ENCODE measurements at regions not wholly inside any gene's neighbourhood (a gene's known extent, or its start where the extent isn't known, plus 50 kb on each side); places are given as distances from the start of the nearest gene placed in this dataset.

- no peak overlapping the region for H3K4me3 ChIP-seq (ENCODE audit: low read depth, low read length)
- DNase-seq (ENCODE audit: low read depth, low spot score) = peak; percentile 47
- H3K9me3 ChIP-seq (ENCODE audit: control insufficient read depth, insufficient read depth, low read length) = no peaks in the 10 kb centered on the region
- H3K27me3 ChIP-seq (ENCODE audit: control insufficient read depth, insufficient read depth, low read length) = no peaks in the 10 kb centered on the region
- ChIA-PET CTCF (no interaction called here), POLR2A (no interaction called here)
- TF ChIP-seq, protein P1, sequence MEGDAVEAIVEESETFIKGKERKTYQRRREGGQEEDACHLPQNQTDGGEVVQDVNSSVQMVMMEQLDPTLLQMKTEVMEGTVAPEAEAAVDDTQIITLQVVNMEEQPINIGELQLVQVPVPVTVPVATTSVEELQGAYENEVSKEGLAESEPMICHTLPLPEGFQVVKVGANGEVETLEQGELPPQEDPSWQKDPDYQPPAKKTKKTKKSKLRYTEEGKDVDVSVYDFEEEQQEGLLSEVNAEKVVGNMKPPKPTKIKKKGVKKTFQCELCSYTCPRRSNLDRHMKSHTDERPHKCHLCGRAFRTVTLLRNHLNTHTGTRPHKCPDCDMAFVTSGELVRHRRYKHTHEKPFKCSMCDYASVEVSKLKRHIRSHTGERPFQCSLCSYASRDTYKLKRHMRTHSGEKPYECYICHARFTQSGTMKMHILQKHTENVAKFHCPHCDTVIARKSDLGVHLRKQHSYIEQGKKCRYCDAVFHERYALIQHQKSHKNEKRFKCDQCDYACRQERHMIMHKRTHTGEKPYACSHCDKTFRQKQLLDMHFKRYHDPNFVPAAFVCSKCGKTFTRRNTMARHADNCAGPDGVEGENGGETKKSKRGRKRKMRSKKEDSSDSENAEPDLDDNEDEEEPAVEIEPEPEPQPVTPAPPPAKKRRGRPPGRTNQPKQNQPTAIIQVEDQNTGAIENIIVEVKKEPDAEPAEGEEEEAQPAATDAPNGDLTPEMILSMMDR (IDR thresholded peaks at IDR 0.05; ENCODE audit: low read depth, low read length) = no peak
- H3K27ac ChIP-seq (ENCODE audit: low read depth, low read length) = no peak overlapping the region
These were observed 274.3 kb downstream of the COL12A1 start for GRCh38 chr6:74931558-74931957.

- H3K27me3 ChIP-seq (ENCODE audit: control insufficient read depth, insufficient read depth, low read length) = no peaks in the 10 kb centered on the region
- H3K27ac ChIP-seq (ENCODE audit: low read depth, low read length) = no peak overlapping the region
- ChIA-PET POLR2A (no interaction called here), CTCF (no interaction called here)
- no peaks in the 10 kb centered on the region for H3K9me3 ChIP-seq (ENCODE audit: control insufficient read depth, insufficient read depth, low read length)
- TF ChIP-seq, protein P1 (IDR thresholded peaks at IDR 0.05; ENCODE audit: low read depth, low read length) = no peak
- H3K4me3 ChIP-seq (ENCODE audit: low read depth, low read length) = no peak overlapping the region
- DNase-seq (ENCODE audit: low read depth, low spot score) = no peak
These were observed 277.6 kb downstream of the COL12A1 start for GRCh38 chr6:74928203-74928602.

GRCh38 chr6:74927299-74927698, 278.6 kb downstream of the COL12A1 start:
- Histone ChIP-seq H3K27ac (ENCODE audit: low read depth, low read length) (no peak overlapping the region), H3K9me3 (ENCODE audit: control insufficient read depth, insufficient read depth, low read length) (no peaks in the 10 kb centered on the region), H3K27me3 (ENCODE audit: control insufficient read depth, insufficient read depth, low read length) (no peaks in the 10 kb centered on the region), H3K4me3 (ENCODE audit: low read depth, low read length) (no peak overlapping the region)
- POLR2A ChIA-PET = no interaction called here
- CTCF ChIA-PET = no interaction called here
- no peak for DNase-seq (ENCODE audit: low read depth, low spot score)
- TF ChIP-seq, protein P1 (IDR thresholded peaks at IDR 0.05; ENCODE audit: low read depth, low read length) = no peak

- Histone ChIP-seq H3K27ac (ENCODE audit: low read depth, low read length) (no peak overlapping the region), H3K9me3 (ENCODE audit: control insufficient read depth, insufficient read depth, low read length) (no peaks in the 10 kb centered on the region), H3K4me3 (ENCODE audit: low read depth, low read length) (no peak overlapping the region), H3K27me3 (ENCODE audit: control insufficient read depth, insufficient read depth, low read length) (no peaks in the 10 kb centered on the region)
- TF ChIP-seq, protein P1 (IDR thresholded peaks at IDR 0.05; ENCODE audit: low read depth, low read length) = no peak
- no peak for DNase-seq (ENCODE audit: low read depth, low spot score)
- CTCF ChIA-PET = no interaction called here
- POLR2A ChIA-PET = no interaction called here
These were observed 280.2 kb downstream of the COL12A1 start for GRCh38 chr6:74925683-74926082.

DNA sequence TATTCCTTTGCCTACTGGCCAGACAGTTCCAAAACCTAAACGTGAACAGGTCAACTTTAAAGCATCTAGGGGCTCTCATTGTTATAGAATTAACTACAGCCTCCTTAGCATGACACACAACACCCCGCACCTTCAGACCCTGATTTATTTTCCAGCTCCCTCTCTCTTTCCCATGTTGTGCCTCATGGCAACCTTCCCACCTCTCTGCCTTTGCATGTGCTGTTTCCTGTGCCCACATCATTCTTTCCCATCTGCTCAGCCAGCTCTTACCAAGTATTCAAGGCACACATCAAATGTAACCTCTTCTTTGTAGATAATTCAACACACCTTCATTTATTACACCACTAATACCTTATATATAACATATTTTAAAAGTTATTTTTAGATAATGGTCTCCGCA, 291.0 kb downstream of the COL12A1 start:
- ChIA-PET CTCF (no interaction called here), POLR2A (no interaction called here)
- Histone ChIP-seq H3K4me3 (ENCODE audit: low read depth, low read length) (no peak overlapping the region), H3K27me3 (ENCODE audit: control insufficient read depth, insufficient read depth, low read length) (no peaks in the 10 kb centered on the region), H3K27ac (ENCODE audit: low read depth, low read length) (no peak overlapping the region), H3K9me3 (ENCODE audit: control insufficient read depth, insufficient read depth, low read length) (no peaks in the 10 kb centered on the region)
- TF ChIP-seq, protein P1 (IDR thresholded peaks at IDR 0.05; ENCODE audit: low read depth, low read length) = no peak
- no peak for DNase-seq (ENCODE audit: low read depth, low spot score)

Measured in AG04450 (cell line).